WTC11 (cell line): ENCODE measurements at regions not wholly inside any gene's neighbourhood (a gene's known extent, or its start where the extent isn't known, plus 50 kb on each side); places are given as distances from the start of the nearest gene placed in this dataset.

ENCODE experiments used
- ATAC-seq: fragments of 200-7000 bp; cut with Tn5 transposase; 2 replicates; pipeline ENCODE4 v1.10.0; 2021; ENCODE audit warnings: mild to moderate bottlenecking, moderate library complexity
- CTCF ChIA-PET: fragments of 300-600 bp; sonication (Branson Sonifier 250); formaldehyde crosslinking; loops from one replicate; lab custom pipeline; 2021; ENCODE audit warnings: antibody characterized with exemption; lab: Charles Lee
- POLR2A ChIA-PET: fragments of 350-600 bp; sonication (Branson Sonifier 250); formaldehyde crosslinking; loops from one replicate; lab custom pipeline; 2021; ENCODE audit warnings: antibody characterized with exemption; lab: Charles Lee
- DNase-seq: peaks from one replicate; pipeline ENCODE4 v3.0.0; 2021; ENCODE audit warnings: low spot score
- H3K27ac Mint-ChIP-seq: 2 replicates; pipeline ENCODE4 v1.8.0; 2021; ENCODE audit warnings: mixed read lengths
- H3K27me3 Mint-ChIP-seq: 2 replicates; pipeline ENCODE4 v1.8.0; 2021; ENCODE audit warnings: low read depth, mild to moderate bottlenecking, moderate library complexity, mixed read lengths
- H3K36me3 Mint-ChIP-seq: 2 replicates; pipeline ENCODE4 v1.8.0; 2021; ENCODE audit warnings: mixed read lengths
- H3K4me1 Mint-ChIP-seq: 2 replicates; pipeline ENCODE4 v1.8.0; 2022; ENCODE audit warnings: mixed read lengths
- H3K4me3 Mint-ChIP-seq: 2 replicates; pipeline ENCODE4 v1.8.0; 2021; ENCODE audit warnings: mild to moderate bottlenecking, moderate library complexity, mixed read lengths
- H3K9me3 Mint-ChIP-seq: 2 replicates; pipeline ENCODE4 v1.8.0; 2021; ENCODE audit warnings: mixed read lengths
- ATF1 ChIP-seq: sonication (generic); formaldehyde crosslinking; IDR thresholded peaks from 2 replicates; pipeline ENCODE4 v1.8.1; 2023; ENCODE audit warnings: mild to moderate bottlenecking, moderate library complexity, missing genetic modification reagents
- ATF3 ChIP-seq: sonication (generic); formaldehyde crosslinking; conservative IDR thresholded peaks from 2 replicates; pipeline ENCODE4 v1.8.1; 2022; ENCODE audit warnings: mild to moderate bottlenecking, missing genetic modification reagents
- E2F5 ChIP-seq: sonication (generic); formaldehyde crosslinking; IDR thresholded peaks from 2 replicates; pipeline ENCODE4 v1.8.1; 2022; ENCODE audit warnings: mild to moderate bottlenecking, moderate library complexity, missing genetic modification reagents
- EMX1 ChIP-seq: fragments of 250-450 bp; sonication (Bioruptor Pico); IDR thresholded peaks from 2 replicates; pipeline ENCODE4 v1.8.0; 2021; ENCODE audit warnings: mild to moderate bottlenecking
- FOXP1 ChIP-seq: sonication (generic); formaldehyde crosslinking; IDR thresholded peaks from 2 replicates; pipeline ENCODE4 v1.8.0; 2022; ENCODE audit warnings: missing genetic modification reagents, mild to moderate bottlenecking, moderate library complexity, borderline replicate concordance
- FOXP4 ChIP-seq: sonication (generic); formaldehyde crosslinking; IDR thresholded peaks from 2 replicates; pipeline ENCODE4 v1.8.0; 2022; ENCODE audit warnings: mild to moderate bottlenecking, missing genetic modification reagents
- GRHL2 ChIP-seq: fragments of 250-450 bp; sonication (Bioruptor Pico); IDR thresholded peaks from 2 replicates; pipeline ENCODE4 v1.8.0; 2022; ENCODE audit warnings: mild to moderate bottlenecking, moderate library complexity; ENCODE audit not compliant: insufficient replicate concordance, severe bottlenecking
- IRF2 ChIP-seq: sonication (generic); formaldehyde crosslinking; IDR thresholded peaks from 2 replicates; pipeline ENCODE4 v1.8.0; 2022; ENCODE audit warnings: low read depth, missing genetic modification reagents, borderline replicate concordance
- JAZF1 ChIP-seq: fragments of 250-450 bp; sonication (Bioruptor Pico); IDR thresholded peaks from 2 replicates; pipeline ENCODE4 v1.9.0; 2021; ENCODE audit warnings: moderate library complexity, mild to moderate bottlenecking, inconsistent platforms
- KAT7 ChIP-seq: sonication (generic); formaldehyde crosslinking; IDR thresholded peaks from 2 replicates; pipeline ENCODE4 v1.8.1; 2023; ENCODE audit warnings: missing genetic modification reagents, mild to moderate bottlenecking, borderline replicate concordance
- MXD4 ChIP-seq: fragments of 250-450 bp; sonication (Bioruptor Pico); IDR thresholded peaks from 2 replicates; pipeline ENCODE4 v1.8.0; 2021; ENCODE audit warnings: mild to moderate bottlenecking, moderate library complexity, borderline replicate concordance
- NFE2L1 ChIP-seq: sonication (generic); formaldehyde crosslinking; IDR thresholded peaks from 2 replicates; pipeline ENCODE4 v1.8.1; 2023; ENCODE audit warnings: missing genetic modification reagents
- NFYB ChIP-seq: sonication (generic); formaldehyde crosslinking; conservative IDR thresholded peaks from 2 replicates; pipeline ENCODE4 v1.8.0; 2022; ENCODE audit warnings: low read depth, missing genetic modification reagents
- NR2C2 ChIP-seq: sonication (generic); formaldehyde crosslinking; IDR thresholded peaks from 2 replicates; pipeline ENCODE4 v1.8.0; 2022; ENCODE audit warnings: mild to moderate bottlenecking, missing genetic modification reagents
- NR3C1 ChIP-seq: sonication (generic); formaldehyde crosslinking; conservative IDR thresholded peaks from 2 replicates; pipeline ENCODE4 v1.8.1; 2023; ENCODE audit warnings: low read depth, mild to moderate bottlenecking, missing genetic modification reagents
- OVOL2 ChIP-seq: fragments of 250-450 bp; sonication (Bioruptor Pico); IDR thresholded peaks from 2 replicates; pipeline ENCODE4 v1.9.0; 2021; ENCODE audit warnings: mild to moderate bottlenecking, borderline replicate concordance
- RELA ChIP-seq: sonication (generic); formaldehyde crosslinking; IDR thresholded peaks from 2 replicates; pipeline ENCODE4 v1.8.1; 2022; ENCODE audit warnings: missing genetic modification reagents, mild to moderate bottlenecking, borderline replicate concordance
- TP53 ChIP-seq: sonication (generic); formaldehyde crosslinking; IDR thresholded peaks from 2 replicates; pipeline ENCODE4 v1.8.1; 2023; ENCODE audit warnings: mild to moderate bottlenecking, missing genetic modification reagents
- ZNF138 ChIP-seq: sonication (generic); formaldehyde crosslinking; conservative IDR thresholded peaks from 2 replicates; pipeline ENCODE4 v1.8.1; 2022; ENCODE audit warnings: mild to moderate bottlenecking, moderate library complexity, missing genetic modification reagents
- ZNF219 ChIP-seq: sonication (generic); formaldehyde crosslinking; IDR thresholded peaks from 2 replicates; pipeline ENCODE4 v1.8.0; 2023; ENCODE audit warnings: missing genetic modification reagents, mild to moderate bottlenecking, borderline replicate concordance
- ZNF317 ChIP-seq: sonication (generic); formaldehyde crosslinking; IDR thresholded peaks from 2 replicates; pipeline ENCODE4 v1.8.1; 2023; ENCODE audit warnings: low read depth, mild to moderate bottlenecking, moderate library complexity, missing genetic modification reagents, borderline replicate concordance
- ZNF396 ChIP-seq: fragments of 250-450 bp; sonication (Bioruptor Pico); IDR thresholded peaks from 2 replicates; pipeline ENCODE4 v1.8.0; 2021; ENCODE audit warnings: mild to moderate bottlenecking, moderate library complexity, borderline replicate concordance
- ZNF425 ChIP-seq: fragments of 250-450 bp; sonication (Bioruptor Pico); conservative IDR thresholded peaks from 2 replicates; pipeline ENCODE4 v1.9.0; 2021; ENCODE audit warnings: mild to moderate bottlenecking
- ZNF512 ChIP-seq: sonication (generic); formaldehyde crosslinking; IDR thresholded peaks from 2 replicates; pipeline ENCODE4 v1.8.1; 2022; ENCODE audit warnings: missing genetic modification reagents, borderline replicate concordance

- ATAC-seq: no peak
- no peak for TF ChIP-seq NFE2L1
- no peak for TF ChIP-seq ZNF512 (CRISPR knock-in tag)
- TF ChIP-seq IRF2 (CRISPR knock-in tag): no peak
- TF ChIP-seq ZNF138 (CRISPR knock-in tag): no peak
- no peak for TF ChIP-seq ATF1 (CRISPR knock-in tag)
- ChIA-PET CTCF (interaction anchor here (0.9 to 1.0 kb wide), 2 partner anchors 20 to 762 kb away, joined by 3 read pairs; no protein-coding TSS in a partner anchor), POLR2A (no interaction called here)
- Mint-ChIP-seq H3K27me3 (peaks cover 2% of the 10 kb centered on the region; the same call in 1 of the 2 replicates), H3K4me3 (no peak overlapping the region), H3K9me3 (peaks cover 12% of the 10 kb centered on the region; the same call in 1 of the 2 replicates), H3K4me1 (peaks cover 19% of the 10 kb centered on the region), H3K36me3 (no peaks in the 10 kb centered on the region), H3K27ac (no peak overlapping the region)
- DNase-seq: no peak
These were observed 99.2 kb upstream of the LYZL2 start for GRCh38 chr10:30728766-30729165.

- Mint-ChIP-seq H3K4me1 (peaks cover 26% of the 10 kb centered on the region), H3K27me3 (peaks cover 2% of the 10 kb centered on the region; the same call in 1 of the 2 replicates), H3K36me3 (no peaks in the 10 kb centered on the region), H3K4me3 (no peak overlapping the region), H3K27ac (no peak overlapping the region), H3K9me3 (peaks cover 12% of the 10 kb centered on the region; the same call in 1 of the 2 replicates)
- ChIA-PET POLR2A (no interaction called here), CTCF (interaction anchor here (0.9 kb wide), 1 partner anchor 763 kb away, joined by 3 read pairs; no protein-coding TSS in a partner anchor)
- ATAC-seq: no peak
- no peak for DNase-seq
- no peak for TF ChIP-seq JAZF1 (CRISPR knock-in tag)
- TF ChIP-seq ATF3: no peak
- no peak for TF ChIP-seq FOXP4 (CRISPR knock-in tag)
- no peak for TF ChIP-seq ZNF317 (CRISPR knock-in tag)
- TF ChIP-seq E2F5 (CRISPR knock-in tag): no peak
- TF ChIP-seq NR3C1 (CRISPR knock-in tag): no peak
- TF ChIP-seq RELA: no peak
- TF ChIP-seq NFYB (CRISPR knock-in tag): no peak
- TF ChIP-seq OVOL2: no peak
- no peak for TF ChIP-seq FOXP1
- no peak for TF ChIP-seq ZNF425 (CRISPR knock-in tag)
- no peak for TF ChIP-seq ZNF396 (CRISPR knock-in tag)
- no peak for TF ChIP-seq NR2C2 (CRISPR knock-in tag)
- TF ChIP-seq ZNF219 (CRISPR knock-in tag): no peak
- no peak for TF ChIP-seq MXD4 (CRISPR knock-in tag)
- TF ChIP-seq GRHL2 (CRISPR knock-in tag): no peak
- TF ChIP-seq TP53 (CRISPR knock-in tag): no peak
- no peak for TF ChIP-seq KAT7 (CRISPR knock-in tag)
- TF ChIP-seq EMX1 (CRISPR knock-in tag): no peak
These were observed 98.6 kb upstream of the LYZL2 start for GRCh38 chr10:30728127-30728526.
